ENCODE measurements at regions not wholly inside any gene's neighbourhood (a gene's known extent, or its start where the extent isn't known, plus 50 kb on each side); places are given as distances from the start of the nearest gene placed in this dataset.

GRCh38 chr2:6760132-6760531 is 105.6 kb downstream of the CMPK2 start:
- no peaks in the 10 kb centered on the region for H3K27me3 Mint-ChIP-seq (ENCODE audit: unreplicated experiment)
- TF ChIP-seq, protein P1, sequence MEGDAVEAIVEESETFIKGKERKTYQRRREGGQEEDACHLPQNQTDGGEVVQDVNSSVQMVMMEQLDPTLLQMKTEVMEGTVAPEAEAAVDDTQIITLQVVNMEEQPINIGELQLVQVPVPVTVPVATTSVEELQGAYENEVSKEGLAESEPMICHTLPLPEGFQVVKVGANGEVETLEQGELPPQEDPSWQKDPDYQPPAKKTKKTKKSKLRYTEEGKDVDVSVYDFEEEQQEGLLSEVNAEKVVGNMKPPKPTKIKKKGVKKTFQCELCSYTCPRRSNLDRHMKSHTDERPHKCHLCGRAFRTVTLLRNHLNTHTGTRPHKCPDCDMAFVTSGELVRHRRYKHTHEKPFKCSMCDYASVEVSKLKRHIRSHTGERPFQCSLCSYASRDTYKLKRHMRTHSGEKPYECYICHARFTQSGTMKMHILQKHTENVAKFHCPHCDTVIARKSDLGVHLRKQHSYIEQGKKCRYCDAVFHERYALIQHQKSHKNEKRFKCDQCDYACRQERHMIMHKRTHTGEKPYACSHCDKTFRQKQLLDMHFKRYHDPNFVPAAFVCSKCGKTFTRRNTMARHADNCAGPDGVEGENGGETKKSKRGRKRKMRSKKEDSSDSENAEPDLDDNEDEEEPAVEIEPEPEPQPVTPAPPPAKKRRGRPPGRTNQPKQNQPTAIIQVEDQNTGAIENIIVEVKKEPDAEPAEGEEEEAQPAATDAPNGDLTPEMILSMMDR (IDR thresholded peaks at IDR 0.05), result no peak
- no peak for DNase-seq (ENCODE audit: extremely low spot score, unreplicated experiment)
- H3K4me1 Mint-ChIP-seq (ENCODE audit: unreplicated experiment), result no peaks in the 10 kb centered on the region
- H3K36me3 Mint-ChIP-seq (ENCODE audit: unreplicated experiment), result no peaks in the 10 kb centered on the region
- H3K27ac Mint-ChIP-seq (ENCODE audit: unreplicated experiment), result no peak overlapping the region
- peaks cover 6% of the 10 kb centered on the region for H3K9me3 Mint-ChIP-seq (ENCODE audit: unreplicated experiment)
- H3K4me3 Mint-ChIP-seq (ENCODE audit: unreplicated experiment), result no peak overlapping the region

- H3K4me3 Mint-ChIP-seq (ENCODE audit: unreplicated experiment), result no peak overlapping the region
- no peaks in the 10 kb centered on the region for H3K27me3 Mint-ChIP-seq (ENCODE audit: unreplicated experiment)
- TF ChIP-seq, protein P1 (IDR thresholded peaks at IDR 0.05), result no peak
- DNase-seq (ENCODE audit: extremely low spot score, unreplicated experiment), result no peak
- H3K36me3 Mint-ChIP-seq (ENCODE audit: unreplicated experiment), result no peaks in the 10 kb centered on the region
- no peaks in the 10 kb centered on the region for H3K4me1 Mint-ChIP-seq (ENCODE audit: unreplicated experiment)
- no peak overlapping the region for H3K27ac Mint-ChIP-seq (ENCODE audit: unreplicated experiment)
- H3K9me3 Mint-ChIP-seq (ENCODE audit: unreplicated experiment), result peaks cover 6% of the 10 kb centered on the region
Measured at GRCh38 chr2:6764968-6765723, 100.6 kb downstream of the CMPK2 start.

DNA sequence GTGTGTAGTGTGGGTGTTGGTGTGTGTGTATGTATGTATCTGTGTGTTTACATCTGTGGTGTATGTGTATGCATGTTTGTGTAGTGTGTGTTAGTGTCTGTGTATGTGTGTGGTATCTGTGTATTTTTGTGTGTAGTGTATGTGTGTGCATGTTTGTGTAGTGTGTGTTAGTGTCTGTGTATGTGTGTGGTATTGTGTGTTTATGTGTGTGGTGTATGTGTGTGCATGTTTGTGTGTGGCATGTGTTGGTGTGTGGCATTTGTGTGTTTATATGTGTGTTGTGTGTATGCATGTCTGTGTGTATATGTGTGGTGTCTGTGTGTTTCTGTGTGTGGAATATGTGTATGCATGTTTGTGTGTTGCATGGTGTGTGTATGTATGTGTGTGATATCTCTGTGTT is 96.4 kb downstream of the CMPK2 start:
- Mint-ChIP-seq H3K27ac (ENCODE audit: unreplicated experiment) (no peak overlapping the region), H3K36me3 (ENCODE audit: unreplicated experiment) (no peaks in the 10 kb centered on the region), H3K9me3 (ENCODE audit: unreplicated experiment) (no peaks in the 10 kb centered on the region), H3K4me1 (ENCODE audit: unreplicated experiment) (peaks cover 9% of the 10 kb centered on the region), H3K4me3 (ENCODE audit: unreplicated experiment) (no peak overlapping the region), H3K27me3 (ENCODE audit: unreplicated experiment) (peaks cover 13% of the 10 kb centered on the region)
- TF ChIP-seq, protein P1 (IDR thresholded peaks at IDR 0.05), result no peak
- DNase-seq (ENCODE audit: extremely low spot score, unreplicated experiment), result no peak

GRCh38 chr2:6770006-6770405 is 95.7 kb downstream of the CMPK2 start:
- H3K36me3 Mint-ChIP-seq (ENCODE audit: unreplicated experiment), result no peaks in the 10 kb centered on the region
- H3K27me3 Mint-ChIP-seq (ENCODE audit: unreplicated experiment), result peaks cover 14% of the 10 kb centered on the region
- no peaks in the 10 kb centered on the region for H3K9me3 Mint-ChIP-seq (ENCODE audit: unreplicated experiment)
- DNase-seq (ENCODE audit: extremely low spot score, unreplicated experiment), result no peak
- TF ChIP-seq, protein P1 (IDR thresholded peaks at IDR 0.05), result no peak
- H3K4me1 Mint-ChIP-seq (ENCODE audit: unreplicated experiment), result peaks cover 9% of the 10 kb centered on the region
- H3K4me3 Mint-ChIP-seq (ENCODE audit: unreplicated experiment), result no peak overlapping the region
- H3K27ac Mint-ChIP-seq (ENCODE audit: unreplicated experiment), result no peak overlapping the region

- H3K4me1 Mint-ChIP-seq (ENCODE audit: unreplicated experiment), result peaks cover 9% of the 10 kb centered on the region
- H3K4me3 Mint-ChIP-seq (ENCODE audit: unreplicated experiment), result no peak overlapping the region
- H3K9me3 Mint-ChIP-seq (ENCODE audit: unreplicated experiment), result no peaks in the 10 kb centered on the region
- H3K27me3 Mint-ChIP-seq (ENCODE audit: unreplicated experiment), result peaks cover 14% of the 10 kb centered on the region
- DNase-seq (ENCODE audit: extremely low spot score, unreplicated experiment), result no peak
- no peak overlapping the region for H3K27ac Mint-ChIP-seq (ENCODE audit: unreplicated experiment)
- H3K36me3 Mint-ChIP-seq (ENCODE audit: unreplicated experiment), result no peaks in the 10 kb centered on the region
- TF ChIP-seq, protein P1 (IDR thresholded peaks at IDR 0.05), result no peak
Measured at GRCh38 chr2:6771634-6772611, 93.8 kb downstream of the CMPK2 start.

Measured in osteocyte (in vitro differentiated cells).